OCI-LY3 (cell line): ENCODE measurements at regions not wholly inside any gene's neighbourhood (a gene's known extent, or its start where the extent isn't known, plus 50 kb on each side); places are given as distances from the start of the nearest gene placed in this dataset.

Source experiments
- H2AFZ ChIP-seq: fragments of 200-600, 300-600 bp; shearing (Covaris generic); 2 replicates; pipeline ENCODE4 v1.6.0; 2014; ENCODE audit warnings: antibody characterized with exemption, low read depth, low read length
- H3K27ac ChIP-seq: fragments of 200-600, 300-600 bp; sonication (generic); 2 replicates; pipeline ENCODE4 v1.5.1; 2014; ENCODE audit warnings: mild to moderate bottlenecking, low read length, moderate library complexity, mixed read lengths
- H3K27me3 ChIP-seq: fragments of 200-600, 300-600 bp; sonication (generic); 2 replicates; pipeline ENCODE4 v1.6.1; 2014; ENCODE audit warnings: low read depth, low read length, mixed read lengths
- H3K36me3 ChIP-seq: fragments of 200-600, 300-600 bp; sonication (generic); replicated peaks from 2 replicates; pipeline ENCODE3; 2014; ENCODE audit warnings: low read depth, low read length, mixed read lengths
- H3K4me1 ChIP-seq: fragments of 300-600, 200-600 bp; sonication (generic); 2 replicates; pipeline ENCODE4 v1.6.1; 2014; ENCODE audit warnings: low read length, mixed read lengths
- H3K4me2 ChIP-seq: fragments of 200-600, 300-600 bp; sonication (generic); 2 replicates; pipeline ENCODE4 v1.6.1; 2014; ENCODE audit warnings: low read length, mixed read lengths
- H3K4me3 ChIP-seq: fragments of 300-600, 200-600 bp; sonication (generic); 2 replicates; pipeline ENCODE4 v1.5.1; 2014; ENCODE audit warnings: antibody characterized with exemption, mild to moderate bottlenecking, low read length, moderate library complexity
- H3K79me2 ChIP-seq: fragments of 300-600, 200-600 bp; shearing (Covaris generic); 2 replicates; pipeline ENCODE4 v1.6.1; 2014; ENCODE audit warnings: mild to moderate bottlenecking, low read length, mixed read lengths
- H3K9ac ChIP-seq: fragments of 300-600, 200-600 bp; shearing (Covaris generic); 2 replicates; pipeline ENCODE4 v1.6.0; 2014; ENCODE audit warnings: mild to moderate bottlenecking, low read length, moderate library complexity
- H3K9me3 ChIP-seq: fragments of 200-600, 300-600 bp; shearing (Covaris generic); 2 replicates; pipeline ENCODE4 v1.6.1; 2014; ENCODE audit warnings: low read length, mixed read lengths; ENCODE audit not compliant: insufficient read depth
- H4K20me1 ChIP-seq: fragments of 200-600, 300-600 bp; sonication (generic); 2 replicates; pipeline ENCODE4 v1.6.1; 2016; ENCODE audit warnings: low read length, mixed read lengths; ENCODE audit not compliant: insufficient read depth
- EZH2phosphoT487 ChIP-seq: fragments of 200-600 bp; shearing (Covaris generic); IDR thresholded peaks from 2 replicates; pipeline ENCODE4 v1.6.1; 2018; ENCODE audit warnings: antibody characterized with exemption, mixed run types, low read depth
- TF ChIP-seq, protein P1 (sequence below): fragments of 200-600, 300-600 bp; sonication (generic); IDR thresholded peaks from 2 replicates; pipeline ENCODE4 v1.5.1; 2014; ENCODE audit warnings: antibody characterized with exemption, low read length, low read depth

DNA sequence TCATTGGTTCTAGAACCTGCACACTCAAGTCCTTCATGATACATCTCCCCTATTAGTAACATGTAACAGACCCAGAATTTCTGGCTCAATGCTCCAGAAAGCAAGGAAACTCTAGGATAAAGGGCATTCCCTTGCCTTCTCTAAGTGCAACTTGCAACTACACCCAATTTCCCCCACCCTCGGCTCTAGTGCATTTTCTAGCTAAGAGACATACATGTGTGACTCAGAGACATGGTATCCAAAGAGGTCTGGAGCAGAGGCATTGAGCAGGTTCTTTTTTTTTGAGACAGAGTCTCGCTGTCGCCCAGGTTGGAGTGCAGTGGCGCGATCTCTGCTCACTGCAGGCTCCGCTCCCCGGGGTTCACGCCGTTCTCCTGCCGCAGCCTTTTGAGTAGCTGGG, 132.9 kb downstream of the ZC3H11B start:
- H4K20me1 ChIP-seq, result no peaks in the 10 kb centered on the region
- H2AFZ ChIP-seq, result no peak overlapping the region
- no peak overlapping the region for H3K9ac ChIP-seq
- no peak for TF ChIP-seq EZH2phosphoT487
- TF ChIP-seq, protein P1, sequence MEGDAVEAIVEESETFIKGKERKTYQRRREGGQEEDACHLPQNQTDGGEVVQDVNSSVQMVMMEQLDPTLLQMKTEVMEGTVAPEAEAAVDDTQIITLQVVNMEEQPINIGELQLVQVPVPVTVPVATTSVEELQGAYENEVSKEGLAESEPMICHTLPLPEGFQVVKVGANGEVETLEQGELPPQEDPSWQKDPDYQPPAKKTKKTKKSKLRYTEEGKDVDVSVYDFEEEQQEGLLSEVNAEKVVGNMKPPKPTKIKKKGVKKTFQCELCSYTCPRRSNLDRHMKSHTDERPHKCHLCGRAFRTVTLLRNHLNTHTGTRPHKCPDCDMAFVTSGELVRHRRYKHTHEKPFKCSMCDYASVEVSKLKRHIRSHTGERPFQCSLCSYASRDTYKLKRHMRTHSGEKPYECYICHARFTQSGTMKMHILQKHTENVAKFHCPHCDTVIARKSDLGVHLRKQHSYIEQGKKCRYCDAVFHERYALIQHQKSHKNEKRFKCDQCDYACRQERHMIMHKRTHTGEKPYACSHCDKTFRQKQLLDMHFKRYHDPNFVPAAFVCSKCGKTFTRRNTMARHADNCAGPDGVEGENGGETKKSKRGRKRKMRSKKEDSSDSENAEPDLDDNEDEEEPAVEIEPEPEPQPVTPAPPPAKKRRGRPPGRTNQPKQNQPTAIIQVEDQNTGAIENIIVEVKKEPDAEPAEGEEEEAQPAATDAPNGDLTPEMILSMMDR, result no peak
- no peaks in the 10 kb centered on the region for H3K36me3 ChIP-seq
- H3K27me3 ChIP-seq, result no peaks in the 10 kb centered on the region
- H3K79me2 ChIP-seq, result no peaks in the 10 kb centered on the region
- no peak overlapping the region for H3K4me2 ChIP-seq
- H3K27ac ChIP-seq, result no peak overlapping the region
- peaks cover 9% of the 10 kb centered on the region for H3K4me1 ChIP-seq
- H3K4me3 ChIP-seq, result no peak overlapping the region
- H3K9me3 ChIP-seq, result no peaks in the 10 kb centered on the region

DNA sequence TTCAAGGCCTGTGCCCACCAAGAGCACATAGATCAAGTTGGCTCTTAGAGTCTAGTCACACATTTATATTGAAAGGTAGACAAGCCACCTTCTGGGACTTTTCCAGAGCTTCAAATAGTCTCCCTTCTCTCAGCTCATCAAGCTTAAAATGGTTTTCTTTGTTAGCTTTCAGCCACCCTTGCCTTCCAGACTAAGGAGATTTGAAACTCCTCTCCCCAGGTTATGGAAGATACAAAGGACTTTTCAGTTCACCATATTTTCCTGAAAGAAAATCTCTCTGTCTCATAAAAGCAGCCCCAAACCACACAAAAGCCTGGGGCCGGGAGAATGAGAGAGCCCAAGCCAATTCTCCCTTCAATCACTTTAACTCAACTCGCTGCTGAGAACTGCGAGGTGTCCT, 134.1 kb downstream of the ZC3H11B start:
- Histone ChIP-seq H3K4me1 (peaks cover 9% of the 10 kb centered on the region), H3K4me2 (no peak overlapping the region), H2AFZ (no peak overlapping the region), H3K9ac (no peak overlapping the region), H3K27ac (no peak overlapping the region), H3K4me3 (no peak overlapping the region), H3K9me3 (no peaks in the 10 kb centered on the region), H3K36me3 (no peaks in the 10 kb centered on the region), H4K20me1 (no peaks in the 10 kb centered on the region), H3K79me2 (no peaks in the 10 kb centered on the region), H3K27me3 (no peaks in the 10 kb centered on the region)
- no peak for TF ChIP-seq EZH2phosphoT487
- TF ChIP-seq, protein P1, result no peak

DNA sequence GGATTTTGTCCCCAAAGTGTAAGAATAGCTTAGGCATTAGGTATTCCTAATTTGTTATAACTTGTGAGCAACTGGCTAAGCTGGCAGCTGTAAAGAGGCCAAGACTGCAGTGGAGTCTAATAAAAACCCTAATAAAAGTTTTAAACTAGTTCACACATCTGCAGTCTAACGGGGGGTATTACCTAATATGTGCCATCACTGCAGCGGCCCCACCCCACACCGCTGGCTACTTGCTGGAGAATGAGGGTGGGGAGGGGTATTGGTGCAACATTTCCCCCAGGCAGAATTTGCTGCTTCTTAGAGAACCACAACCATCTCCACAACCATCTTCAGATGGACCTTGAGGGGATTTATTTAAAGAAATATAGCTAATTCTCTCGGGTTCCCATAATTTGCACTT, 135.0 kb downstream of the ZC3H11B start:
- no peak overlapping the region for H3K27ac ChIP-seq
- no peak overlapping the region for H3K4me3 ChIP-seq
- H3K4me1 ChIP-seq, result peaks cover 9% of the 10 kb centered on the region
- no peaks in the 10 kb centered on the region for H3K9me3 ChIP-seq
- H3K79me2 ChIP-seq, result no peaks in the 10 kb centered on the region
- H3K4me2 ChIP-seq, result no peak overlapping the region
- no peak overlapping the region for H2AFZ ChIP-seq
- TF ChIP-seq, protein P1, result no peak
- no peak for TF ChIP-seq EZH2phosphoT487
- no peak overlapping the region for H3K9ac ChIP-seq
- no peaks in the 10 kb centered on the region for H3K36me3 ChIP-seq
- no peaks in the 10 kb centered on the region for H4K20me1 ChIP-seq
- no peaks in the 10 kb centered on the region for H3K27me3 ChIP-seq

DNA sequence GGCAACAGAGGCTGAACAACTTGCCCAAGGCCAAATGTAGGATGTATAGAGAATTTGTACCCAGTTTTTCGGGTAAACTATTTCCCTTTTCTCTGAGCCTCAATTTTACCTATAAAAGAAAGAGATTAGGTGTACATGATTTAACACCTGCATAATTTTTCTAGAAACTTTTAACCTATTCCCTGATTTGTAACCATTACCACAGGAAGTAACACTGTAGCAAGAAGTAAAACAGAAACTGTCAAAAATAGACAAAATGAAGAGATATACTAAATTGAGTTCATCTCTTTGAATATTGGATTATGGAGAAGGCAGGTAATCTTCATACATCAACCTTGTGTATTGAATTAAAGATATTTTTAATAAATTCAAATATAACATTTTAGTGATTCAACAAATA, 136.2 kb downstream of the ZC3H11B start:
- H3K4me2 ChIP-seq, result 0 out of 2 replicates have a peak overlapping the region, but pooled peaks have one; percentile 10
- H3K4me3 ChIP-seq, result no peak overlapping the region
- TF ChIP-seq, protein P1, result no peak
- TF ChIP-seq EZH2phosphoT487, result no peak
- H3K27me3 ChIP-seq, result no peaks in the 10 kb centered on the region
- H3K4me1 ChIP-seq, result peaks cover 9% of the 10 kb centered on the region
- H3K79me2 ChIP-seq, result no peaks in the 10 kb centered on the region
- H3K27ac ChIP-seq, result no peak overlapping the region
- H3K9ac ChIP-seq, result no peak overlapping the region
- H3K36me3 ChIP-seq, result no peaks in the 10 kb centered on the region
- no peaks in the 10 kb centered on the region for H3K9me3 ChIP-seq
- H2AFZ ChIP-seq, result no peak overlapping the region
- H4K20me1 ChIP-seq, result no peaks in the 10 kb centered on the region
